ENCODE measurements at regions not wholly inside any gene's neighbourhood (a gene's known extent, or its start where the extent isn't known, plus 50 kb on each side); places are given as distances from the start of the nearest gene placed in this dataset.

DNA sequence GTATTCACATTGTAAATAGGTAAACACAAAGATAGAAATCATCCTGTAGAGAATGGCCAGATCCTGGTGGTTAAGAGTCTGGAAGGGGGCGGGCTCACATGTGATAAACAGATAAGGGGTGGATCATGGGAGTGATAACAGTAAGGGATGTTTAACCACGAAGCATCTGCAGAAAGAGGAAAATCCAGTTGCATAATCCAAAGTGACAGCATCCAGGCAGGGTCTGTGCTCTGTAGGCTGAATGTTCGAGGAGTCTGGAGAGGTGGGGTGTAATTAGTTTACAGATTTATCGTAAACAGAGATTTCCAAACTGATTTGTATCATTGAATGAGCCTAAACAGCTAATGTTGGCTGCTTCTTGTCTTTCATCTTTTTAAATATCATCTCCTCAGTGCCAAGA lies 1009.8 kb upstream of the SLIT2 start:
- Histone ChIP-seq H3K9ac (no peak overlapping the region), H4K20me1 (ENCODE audit: insufficient read depth) (no peaks in the 10 kb centered on the region), H2AFZ (ENCODE audit: low read depth) (no peak overlapping the region), H3K27me3 (ENCODE audit: insufficient read depth) (no peaks in the 10 kb centered on the region), H3K9me2 (0 out of 2 replicates have a peak, but pooled peaks cover 7% of the 10 kb centered on the region), H3K79me2 (ENCODE audit: insufficient read depth) (no peaks in the 10 kb centered on the region), H3K36me3 (replicated peaks in 1 of 2; ENCODE audit: control insufficient read depth in 1 of 2, insufficient read depth in 2 of 2, low read length in 1 of 2) (no peaks in the 10 kb centered on the region), H3F3A (replicated peaks; ENCODE audit: insufficient read depth) (peaks cover 9% of the 10 kb centered on the region), H3K4me2 (no peak overlapping the region), H3K4me1 (ENCODE audit: control insufficient read depth in 1 of 2, insufficient read depth in 2 of 2, low read depth in 1 of 2, low read length in 1 of 2) (peaks cover 3 to 7% of the 10 kb centered on the region in 2 experiments; a peak in 3 of 4 replicates), H3K27ac (ENCODE audit: low read depth in 2 of 2, low read length in 1 of 2) (no peak overlapping the region), H3K9me3 (no peaks in the 10 kb centered on the region), H3K4me3 (ENCODE audit: low read depth in 2 of 2, low read length in 1 of 2) (no peak overlapping the region)
- WGBS (ENCODE audit: low lambda C conversion rate), result 25% methylated on average over 4 of the region's 4 CpGs
- DNase-seq, result peak; percentile 42
- no peak for TF ChIP-seq YY1 (IDR thresholded peaks at IDR 0.05; ENCODE audit: low read depth)
- peak; percentile 75 for TF ChIP-seq TCF12 (IDR thresholded peaks at IDR 0.05)
- TF ChIP-seq RCOR1 (IDR thresholded peaks at IDR 0.05; ENCODE audit: low read length), result peak; percentile 21; the same call in 1 of the 2 replicates
- TF ChIP-seq GABPA (IDR thresholded peaks at IDR 0.05; ENCODE audit: low read depth), result no peak
- TF ChIP-seq POLR2AphosphoS5 (IDR thresholded peaks at IDR 0.05; ENCODE audit: low read depth, low read length), result no peak
- no peak for TF ChIP-seq TAF1 (IDR thresholded peaks at IDR 0.05; ENCODE audit: borderline replicate concordance, low read depth, low read length)
- TF ChIP-seq, protein P1, sequence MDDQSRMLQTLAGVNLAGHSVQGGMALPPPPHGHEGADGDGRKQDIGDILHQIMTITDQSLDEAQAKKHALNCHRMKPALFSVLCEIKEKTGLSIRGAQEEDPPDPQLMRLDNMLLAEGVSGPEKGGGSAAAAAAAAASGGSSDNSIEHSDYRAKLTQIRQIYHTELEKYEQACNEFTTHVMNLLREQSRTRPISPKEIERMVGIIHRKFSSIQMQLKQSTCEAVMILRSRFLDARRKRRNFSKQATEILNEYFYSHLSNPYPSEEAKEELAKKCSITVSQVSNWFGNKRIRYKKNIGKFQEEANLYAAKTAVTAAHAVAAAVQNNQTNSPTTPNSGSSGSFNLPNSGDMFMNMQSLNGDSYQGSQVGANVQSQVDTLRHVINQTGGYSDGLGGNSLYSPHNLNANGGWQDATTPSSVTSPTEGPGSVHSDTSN (IDR thresholded peaks at IDR 0.05), result peak; percentile 63
- TF ChIP-seq, protein P2, sequence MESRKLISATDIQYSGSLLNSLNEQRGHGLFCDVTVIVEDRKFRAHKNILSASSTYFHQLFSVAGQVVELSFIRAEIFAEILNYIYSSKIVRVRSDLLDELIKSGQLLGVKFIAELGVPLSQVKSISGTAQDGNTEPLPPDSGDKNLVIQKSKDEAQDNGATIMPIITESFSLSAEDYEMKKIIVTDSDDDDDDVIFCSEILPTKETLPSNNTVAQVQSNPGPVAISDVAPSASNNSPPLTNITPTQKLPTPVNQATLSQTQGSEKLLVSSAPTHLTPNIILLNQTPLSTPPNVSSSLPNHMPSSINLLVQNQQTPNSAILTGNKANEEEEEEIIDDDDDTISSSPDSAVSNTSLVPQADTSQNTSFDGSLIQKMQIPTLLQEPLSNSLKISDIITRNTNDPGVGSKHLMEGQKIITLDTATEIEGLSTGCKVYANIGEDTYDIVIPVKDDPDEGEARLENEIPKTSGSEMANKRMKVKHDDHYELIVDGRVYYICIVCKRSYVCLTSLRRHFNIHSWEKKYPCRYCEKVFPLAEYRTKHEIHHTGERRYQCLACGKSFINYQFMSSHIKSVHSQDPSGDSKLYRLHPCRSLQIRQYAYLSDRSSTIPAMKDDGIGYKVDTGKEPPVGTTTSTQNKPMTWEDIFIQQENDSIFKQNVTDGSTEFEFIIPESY (IDR thresholded peaks at IDR 0.05; ENCODE audit: borderline replicate concordance, low read depth), result no peak
- TF ChIP-seq GATA2 (CRISPR knock-in tag; IDR thresholded peaks at IDR 0.05), result peak; percentile 76
- peak; percentile 26 to 80; a peak in 2 of 4 replicates for TF ChIP-seq EP300 (IDR thresholded peaks at IDR 0.05; ENCODE audit: borderline replicate concordance in 1 of 2, low read depth in 1 of 2, low read length in 1 of 2)
- 0 out of 2 replicates have a peak, but pooled peaks have one; percentile 41 for TF ChIP-seq FOXJ3 (CRISPR knock-in tag; IDR thresholded peaks at IDR 0.05)
- no peak for TF ChIP-seq RFX5 (IDR thresholded peaks at IDR 0.05; ENCODE audit: low read length)
- ChIA-PET CTCF (no interaction called here), POLR2A (no interaction called here)

- CTCF ChIA-PET, result no interaction called here
- peaks cover 3 to 7% of the 10 kb centered on the region in 2 experiments; a peak in 3 of 4 replicates for H3K4me1 ChIP-seq (ENCODE audit: control insufficient read depth in 1 of 2, insufficient read depth in 2 of 2, low read depth in 1 of 2, low read length in 1 of 2)
- 0 out of 2 replicates have a peak, but pooled peaks cover 7% of the 10 kb centered on the region for H3K9me2 ChIP-seq
- 11% methylated on average over 2 of the region's 2 CpGs for WGBS (ENCODE audit: low lambda C conversion rate)
- DNase-seq, result no peak
- H4K20me1 ChIP-seq (ENCODE audit: insufficient read depth), result no peaks in the 10 kb centered on the region
- H3F3A ChIP-seq (replicated peaks; ENCODE audit: insufficient read depth), result peaks cover 9% of the 10 kb centered on the region
- POLR2A ChIA-PET, result no interaction called here
- no peaks in the 10 kb centered on the region for H3K27me3 ChIP-seq (ENCODE audit: insufficient read depth)
- peak overlapping the region; percentile 72 for H2AFZ ChIP-seq (ENCODE audit: low read depth)
- H3K79me2 ChIP-seq (ENCODE audit: insufficient read depth), result no peaks in the 10 kb centered on the region
- no peaks in the 10 kb centered on the region for H3K36me3 ChIP-seq (replicated peaks in 1 of 2; ENCODE audit: control insufficient read depth in 1 of 2, insufficient read depth in 2 of 2, low read length in 1 of 2)
- no peak overlapping the region for H3K9ac ChIP-seq
- H3K4me3 ChIP-seq (ENCODE audit: low read depth in 2 of 2, low read length in 1 of 2), result no peak overlapping the region
- H3K27ac ChIP-seq (ENCODE audit: low read depth in 2 of 2, low read length in 1 of 2), result peak overlapping the region in 1 of 2 experiments; percentile 77; a peak in 2 of 4 replicates
- no peaks in the 10 kb centered on the region for H3K9me3 ChIP-seq
- H3K4me2 ChIP-seq, result peak overlapping the region; percentile 50; the same call in 1 of the 2 replicates
- TF ChIP-seq, protein P2 (IDR thresholded peaks at IDR 0.05; ENCODE audit: borderline replicate concordance, low read depth), result 0 out of 2 replicates have a peak, but pooled peaks have one; percentile 10
- TF ChIP-seq FOXM1 (IDR thresholded peaks at IDR 0.05; ENCODE audit: low read depth) (no peak), TCF12 (IDR thresholded peaks at IDR 0.05) (peak; percentile 87), FOSL2 (IDR thresholded peaks at IDR 0.05; ENCODE audit: borderline replicate concordance, low read depth) (peak; percentile 87), NFIC (IDR thresholded peaks at IDR 0.05; ENCODE audit: borderline replicate concordance) (peak; percentile 86; the same call in 1 of the 2 replicates), EP300 (IDR thresholded peaks at IDR 0.05; ENCODE audit: borderline replicate concordance in 1 of 2, low read depth in 1 of 2, low read length in 1 of 2) (peak in 1 of 2 experiments; percentile 85; a peak in 2 of 4 replicates), EZH2phosphoT487 (IDR thresholded peaks at IDR 0.05; ENCODE audit: borderline replicate concordance, low read depth) (no peak), FOXJ3 (CRISPR knock-in tag; IDR thresholded peaks at IDR 0.05) (no peak), RCOR1 (IDR thresholded peaks at IDR 0.05; ENCODE audit: low read length) (no peak)
- TF ChIP-seq, protein P3, sequence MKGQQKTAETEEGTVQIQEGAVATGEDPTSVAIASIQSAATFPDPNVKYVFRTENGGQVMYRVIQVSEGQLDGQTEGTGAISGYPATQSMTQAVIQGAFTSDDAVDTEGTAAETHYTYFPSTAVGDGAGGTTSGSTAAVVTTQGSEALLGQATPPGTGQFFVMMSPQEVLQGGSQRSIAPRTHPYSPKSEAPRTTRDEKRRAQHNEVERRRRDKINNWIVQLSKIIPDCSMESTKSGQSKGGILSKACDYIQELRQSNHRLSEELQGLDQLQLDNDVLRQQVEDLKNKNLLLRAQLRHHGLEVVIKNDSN (IDR thresholded peaks at IDR 0.05; ENCODE audit: borderline replicate concordance, low read depth), result no peak
These were observed 1012.1 kb upstream of the SLIT2 start for GRCh38 chr4:19239565-19239964.

Measured in SK-N-SH (cell line).